ENCODE measurements at regions not wholly inside any gene's neighbourhood (a gene's known extent, or its start where the extent isn't known, plus 50 kb on each side); places are given as distances from the start of the nearest gene placed in this dataset.

DNA sequence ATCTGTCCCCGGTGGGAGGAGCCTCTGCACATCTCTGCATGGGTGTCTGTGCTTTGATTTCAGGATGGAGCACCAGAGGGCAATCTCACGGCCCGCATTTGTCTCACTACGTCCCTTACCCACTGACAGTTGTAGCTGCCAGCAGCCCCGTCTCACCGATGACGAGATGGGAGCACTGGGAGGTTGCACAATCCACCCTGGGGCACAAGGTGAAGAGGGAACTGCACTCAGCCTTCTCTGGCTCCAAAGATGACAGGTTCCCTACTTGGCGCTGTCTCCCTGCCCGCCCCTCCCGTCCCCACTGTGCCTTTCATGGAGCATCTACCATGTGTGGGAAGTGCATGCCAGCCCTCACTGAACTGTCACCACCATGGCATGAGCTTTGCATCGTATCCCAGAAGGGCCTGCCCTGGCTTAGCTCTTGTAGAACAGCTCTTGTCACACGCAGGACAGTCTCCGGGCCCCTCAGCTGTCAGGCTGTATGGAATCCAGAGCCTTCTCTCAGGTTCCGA, 99.9 kb upstream of the PMEPA1 start:
- TF ChIP-seq EZH2 (IDR thresholded peaks at IDR 0.05; ENCODE audit: low read length, unreplicated experiment): no peak
- TF ChIP-seq, protein P1, sequence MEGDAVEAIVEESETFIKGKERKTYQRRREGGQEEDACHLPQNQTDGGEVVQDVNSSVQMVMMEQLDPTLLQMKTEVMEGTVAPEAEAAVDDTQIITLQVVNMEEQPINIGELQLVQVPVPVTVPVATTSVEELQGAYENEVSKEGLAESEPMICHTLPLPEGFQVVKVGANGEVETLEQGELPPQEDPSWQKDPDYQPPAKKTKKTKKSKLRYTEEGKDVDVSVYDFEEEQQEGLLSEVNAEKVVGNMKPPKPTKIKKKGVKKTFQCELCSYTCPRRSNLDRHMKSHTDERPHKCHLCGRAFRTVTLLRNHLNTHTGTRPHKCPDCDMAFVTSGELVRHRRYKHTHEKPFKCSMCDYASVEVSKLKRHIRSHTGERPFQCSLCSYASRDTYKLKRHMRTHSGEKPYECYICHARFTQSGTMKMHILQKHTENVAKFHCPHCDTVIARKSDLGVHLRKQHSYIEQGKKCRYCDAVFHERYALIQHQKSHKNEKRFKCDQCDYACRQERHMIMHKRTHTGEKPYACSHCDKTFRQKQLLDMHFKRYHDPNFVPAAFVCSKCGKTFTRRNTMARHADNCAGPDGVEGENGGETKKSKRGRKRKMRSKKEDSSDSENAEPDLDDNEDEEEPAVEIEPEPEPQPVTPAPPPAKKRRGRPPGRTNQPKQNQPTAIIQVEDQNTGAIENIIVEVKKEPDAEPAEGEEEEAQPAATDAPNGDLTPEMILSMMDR (conservative IDR thresholded peaks at IDR 0.05; ENCODE audit: low read depth, low read length): 0 out of 2 replicates have a peak, but pooled peaks have one; percentile 20
- no peak for TF ChIP-seq EZH2phosphoT487 (IDR thresholded peaks at IDR 0.05; ENCODE audit: borderline replicate concordance, low read length)
